ENCODE measurements at regions not wholly inside any gene's neighbourhood (a gene's known extent, or its start where the extent isn't known, plus 50 kb on each side); places are given as distances from the start of the nearest gene placed in this dataset.

DNA sequence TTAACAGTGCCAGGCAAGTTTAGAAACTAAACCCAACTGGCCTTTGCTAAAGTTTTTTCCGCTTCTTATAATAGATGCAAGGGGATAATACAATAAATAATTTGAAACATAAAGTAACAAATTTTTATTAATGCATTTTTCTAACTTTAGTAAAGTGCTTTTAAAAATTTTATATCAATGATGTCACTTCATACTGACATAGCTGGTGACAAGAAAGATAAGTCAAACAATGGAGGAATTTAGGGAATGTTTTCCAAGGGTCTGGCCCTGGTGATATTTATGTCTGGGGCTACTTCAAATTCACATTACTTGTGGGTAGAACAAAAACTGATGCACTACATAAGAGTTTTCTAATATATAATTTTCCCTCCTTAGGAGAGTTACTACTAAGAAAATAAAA is 61.2 kb upstream of the CBLN2 start:
- ChIA-PET POLR2A (ENCODE audit: partially characterized antibody) (no interaction called here), CTCF (ENCODE audit: partially characterized antibody) (no interaction called here)
- H2AFZ ChIP-seq (ENCODE audit: low read length) = no peak overlapping the region
- H3K4me3 ChIP-seq (ENCODE audit: extremely low read depth in 1 of 4, insufficient read depth in 2 of 4, low read depth in 3 of 4, low read length in 4 of 4) = no peak overlapping the region
- H4K20me1 ChIP-seq (replicated peaks in 1 of 2; ENCODE audit: control insufficient read depth in 1 of 2, insufficient read depth in 2 of 2, low read length in 2 of 2) = no peaks in the 10 kb centered on the region
- no peaks in the 10 kb centered on the region for H3K79me1 ChIP-seq (ENCODE audit: low read depth, low read length)
- no peaks in the 10 kb centered on the region for H3K4me1 ChIP-seq (replicated peaks in 1 of 4; ENCODE audit: control insufficient read depth in 3 of 4, insufficient read depth in 4 of 4, low read length in 3 of 4)
- no peak overlapping the region for H4K5ac ChIP-seq (ENCODE audit: insufficient read length, low read depth, low read length)
- H2BK20ac ChIP-seq (ENCODE audit: low read length) = no peak overlapping the region
- TF ChIP-seq POU5F1 (IDR thresholded peaks at IDR 0.05; ENCODE audit: low read depth, low read length) = no peak
- TF ChIP-seq PHF8 (conservative IDR thresholded peaks at IDR 0.05; ENCODE audit: low read depth, low read length) = no peak
- H2BK15ac ChIP-seq (ENCODE audit: low read length) = no peak overlapping the region
- H3K9ac ChIP-seq (replicated peaks in 1 of 4; ENCODE audit: extremely low read depth in 1 of 4, low read depth in 3 of 4, low read length in 3 of 4) = no peak overlapping the region
- no peak overlapping the region for H3K14ac ChIP-seq (ENCODE audit: insufficient read length)
- no peaks in the 10 kb centered on the region for H3K36me3 ChIP-seq (ENCODE audit: control insufficient read depth in 2 of 4, insufficient read depth in 4 of 4, low read length in 3 of 4)
- WGBS, 2 experiments (ENCODE audit: extremely low coverage in 1 of 2, insufficient coverage in 1 of 2, insufficient read length in 1 of 2, insufficient replicate concordance in 2 of 2, low coverage in 1 of 2, low lambda C conversion rate in 2 of 2, missing lambda C conversion rate in 1 of 2) = 80% methylated on average over 1 of the region's 1 CpG; no CpG with 5 or more reads in 1 of the 2 experiments
- no peak for DNase-seq (ENCODE audit: low read depth in 1 of 2, low spot score in 2 of 2)
- H3K27ac ChIP-seq (ENCODE audit: low read depth, low read length) = no peak overlapping the region
- no peak overlapping the region for H3K4ac ChIP-seq (replicated peaks; ENCODE audit: insufficient read length, low read depth, low read length)
- no peak overlapping the region for H2BK12ac ChIP-seq (ENCODE audit: low read depth, low read length)
- H3K56ac ChIP-seq (replicated peaks; ENCODE audit: insufficient read length, low read depth, low read length) = no peak overlapping the region
- no peaks in the 10 kb centered on the region for H3K27me3 ChIP-seq (replicated peaks in 1 of 4; ENCODE audit: control insufficient read depth in 3 of 4, extremely low read depth in 1 of 4, insufficient read depth in 3 of 4, low read length in 3 of 4)
- H2BK120ac ChIP-seq (replicated peaks; ENCODE audit: low read depth, low read length) = no peak overlapping the region
- no peak overlapping the region for H3K4me2 ChIP-seq (ENCODE audit: insufficient read depth in 1 of 2, low read depth in 2 of 2, low read length in 2 of 2)
- no peak overlapping the region for H2AK5ac ChIP-seq (ENCODE audit: low read depth, low read length)
- no peaks in the 10 kb centered on the region for H3K23me2 ChIP-seq (ENCODE audit: low read depth, low read length)
- no peak overlapping the region for H3K23ac ChIP-seq (ENCODE audit: insufficient read length)
- peaks cover 72 to 89% of the 10 kb centered on the region in 2 experiments for H3K9me3 ChIP-seq (ENCODE audit: insufficient read depth in 2 of 2, low read depth in 1 of 2, low read length in 1 of 2)
- H3K18ac ChIP-seq (ENCODE audit: extremely low read depth, low read length) = no peak overlapping the region
- no peak overlapping the region for H4K8ac ChIP-seq (ENCODE audit: extremely low read depth, insufficient read depth, low read length)
- no peak for FAIRE-seq
- no peak overlapping the region for H4K91ac ChIP-seq (replicated peaks; ENCODE audit: insufficient read length, low read length)
- H3K79me2 ChIP-seq (ENCODE audit: control insufficient read depth in 1 of 2, insufficient read depth in 2 of 2, low read length in 2 of 2) = no peaks in the 10 kb centered on the region
- no peak overlapping the region for H2BK5ac ChIP-seq (ENCODE audit: low read depth, low read length)
